NCI-H2029 (cell line): ENCODE measurements at regions not wholly inside any gene's neighbourhood (a gene's known extent, or its start where the extent isn't known, plus 50 kb on each side); places are given as distances from the start of the nearest gene placed in this dataset.

ENCODE experiments used
- DNase-seq: peaks from one replicate; lab custom pipeline; 2025; lab: John Stamatoyannopoulos, UW

DNA sequence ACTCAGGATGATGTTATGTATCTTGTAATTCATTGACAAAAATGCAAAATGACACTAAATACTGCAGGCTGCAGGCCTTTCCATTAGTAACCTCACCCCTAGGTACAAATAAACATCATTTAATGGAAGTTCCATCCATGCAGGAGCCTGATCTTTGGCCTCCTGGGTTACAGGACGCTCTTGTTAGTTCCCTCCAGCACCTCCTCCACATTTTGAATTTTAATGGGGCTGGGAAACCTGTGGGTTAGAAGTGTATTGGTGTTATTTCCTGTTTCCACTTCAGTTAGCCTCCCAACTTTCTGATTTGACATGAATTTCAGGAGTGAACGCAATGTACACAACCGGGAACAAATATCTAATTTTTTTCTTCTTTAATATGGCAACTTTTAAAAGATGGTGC, 237.1 kb upstream of the ARGLU1 start:
- no peak for DNase-seq

DNA sequence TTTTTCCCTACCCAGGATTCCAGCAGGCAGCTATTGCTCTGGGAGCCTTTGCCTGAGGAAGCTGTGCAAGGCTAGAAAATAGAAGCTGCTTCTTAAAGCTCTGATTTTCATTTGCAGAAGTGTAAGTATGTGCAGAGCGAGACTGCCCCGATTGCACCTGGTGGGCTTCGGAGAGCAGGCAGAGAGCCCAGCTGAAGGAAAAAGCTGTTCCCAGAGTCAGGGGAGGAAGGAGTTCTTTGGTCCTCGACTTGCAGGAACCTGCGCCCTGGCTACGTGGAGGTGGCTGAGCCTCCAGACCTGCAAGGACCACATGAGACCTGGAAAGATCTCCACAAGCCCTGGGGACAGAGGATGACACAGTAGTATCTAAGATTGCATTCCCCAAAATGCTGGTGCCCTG, 235.0 kb upstream of the ARGLU1 start:
- DNase-seq, result no peak

GRCh38 chr13:106799781-106800335, 231.9 kb upstream of the ARGLU1 start:
- no peak for DNase-seq

DNA sequence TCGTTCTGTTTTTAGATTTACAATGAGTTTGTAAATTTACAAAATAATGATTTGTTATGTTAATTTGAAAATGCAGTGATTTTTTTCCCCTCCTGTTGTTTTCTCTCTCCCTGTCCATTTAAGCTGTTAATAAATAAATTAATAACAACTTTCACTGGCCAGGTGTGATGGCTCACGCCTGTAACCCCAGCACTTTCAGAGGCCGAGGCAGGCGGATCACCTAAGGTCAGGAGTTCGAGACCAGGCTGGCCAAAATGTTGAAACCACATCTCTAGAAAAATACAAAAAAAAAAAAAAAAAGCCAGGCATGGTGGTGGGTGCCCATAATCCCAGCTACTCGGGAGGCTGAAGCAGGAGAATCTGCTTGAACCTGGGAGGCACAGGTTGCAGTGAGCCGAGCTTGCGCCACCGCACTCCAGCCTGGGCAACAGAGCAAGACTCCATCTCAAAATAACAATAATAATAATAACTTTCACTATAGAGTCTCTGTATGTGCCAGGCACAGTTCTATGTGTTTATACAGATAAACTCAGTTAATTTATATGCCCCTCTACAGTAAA, 229.2 kb upstream of the ARGLU1 start:
- no peak for DNase-seq

- peak; percentile 30 for DNase-seq
Measured at GRCh38 chr13:106796280-106797047, 228.5 kb upstream of the ARGLU1 start.

- no peak for DNase-seq
Measured at GRCh38 chr13:106795847-106796246, 227.9 kb upstream of the ARGLU1 start.

DNA sequence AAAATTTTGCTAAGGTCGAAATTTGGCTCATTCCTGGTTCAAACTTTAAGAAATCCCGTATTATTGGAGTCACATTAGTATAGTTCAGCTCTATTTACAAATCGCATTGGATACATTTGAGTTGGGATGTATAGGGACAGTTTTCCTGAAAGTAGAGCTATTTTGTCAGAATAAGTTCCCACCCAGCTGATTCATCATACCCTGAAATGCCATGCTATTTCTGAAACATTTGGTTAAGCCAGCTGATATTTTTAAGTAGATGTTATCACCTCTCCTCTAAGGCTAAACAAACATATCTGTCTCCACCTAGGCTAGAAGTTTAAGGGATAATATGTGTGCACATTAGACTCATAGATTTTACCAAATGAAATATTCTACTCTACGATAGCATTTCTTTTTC, 226.2 kb upstream of the ARGLU1 start:
- DNase-seq, result no peak

GRCh38 chr13:106789911-106790310, 222.0 kb upstream of the ARGLU1 start:
- DNase-seq, result no peak

DNA sequence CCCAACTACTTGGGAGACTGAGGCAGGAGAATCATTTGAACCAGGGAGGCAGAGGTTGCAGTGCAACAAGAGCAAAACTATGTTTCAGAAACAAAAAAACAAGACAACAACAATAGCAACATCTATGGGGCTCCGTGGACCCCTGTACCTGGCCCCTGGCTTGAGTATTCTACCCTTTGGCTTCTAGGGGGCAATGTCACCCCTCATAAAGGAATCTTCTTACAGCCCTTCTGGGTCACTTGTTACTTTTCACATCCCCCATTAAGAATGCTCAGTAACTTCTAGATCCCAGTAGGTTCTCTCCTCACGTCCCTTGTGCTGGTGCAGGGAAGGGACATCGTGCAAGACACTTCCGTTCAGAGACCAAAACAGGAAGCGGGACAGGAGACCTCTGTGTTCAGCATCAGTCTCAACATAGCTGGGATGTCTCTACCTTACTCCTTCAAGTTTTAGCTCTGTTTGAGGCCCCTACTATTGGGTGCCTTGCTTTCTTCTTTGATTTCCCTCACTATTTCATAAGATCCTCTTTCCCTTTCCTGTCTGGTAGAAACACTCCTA, 218.1 kb upstream of the ARGLU1 start:
- DNase-seq, result no peak

DNA sequence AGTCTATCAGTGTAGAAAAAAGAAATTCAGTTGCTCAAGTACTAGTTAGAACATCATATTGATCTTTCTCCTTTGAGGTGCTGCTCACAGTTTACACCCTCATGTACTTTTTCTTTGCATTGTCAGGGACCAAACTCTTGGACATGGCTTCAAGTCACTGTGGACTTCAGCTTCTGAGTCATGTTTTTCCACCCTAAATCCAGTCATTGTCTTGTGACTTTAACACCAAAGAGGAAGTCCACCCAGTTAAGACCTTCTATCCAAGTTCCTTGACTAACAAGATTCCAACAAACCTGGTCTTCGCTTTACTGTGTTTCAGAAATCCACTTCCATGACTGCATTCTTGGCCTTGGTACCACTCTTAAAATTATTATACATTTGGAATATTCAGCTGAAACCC, 206.7 kb upstream of the ARGLU1 start:
- DNase-seq, result no peak

- DNase-seq, result no peak
Measured at GRCh38 chr13:106772006-106772601, 204.2 kb upstream of the ARGLU1 start.

DNA sequence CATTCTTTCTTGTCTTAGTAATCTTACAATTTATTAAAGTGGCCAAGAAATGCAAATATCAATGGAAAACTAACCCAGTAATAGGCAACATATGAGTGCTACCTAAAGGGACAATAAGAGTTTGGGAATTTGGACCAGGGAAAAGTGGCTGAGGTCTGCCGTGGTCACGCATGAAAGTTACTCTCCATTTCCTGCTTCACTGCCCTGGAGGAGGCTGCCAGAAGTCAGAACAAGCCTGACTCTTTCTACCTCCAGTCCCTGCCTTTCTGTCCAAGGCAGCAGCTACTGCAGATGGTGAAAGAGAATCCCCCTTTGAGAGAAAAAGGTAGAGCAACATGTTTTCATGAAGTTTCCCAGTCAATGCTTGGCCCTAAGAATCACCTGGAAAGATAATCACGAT, 201.1 kb upstream of the ARGLU1 start:
- DNase-seq, result no peak

DNA sequence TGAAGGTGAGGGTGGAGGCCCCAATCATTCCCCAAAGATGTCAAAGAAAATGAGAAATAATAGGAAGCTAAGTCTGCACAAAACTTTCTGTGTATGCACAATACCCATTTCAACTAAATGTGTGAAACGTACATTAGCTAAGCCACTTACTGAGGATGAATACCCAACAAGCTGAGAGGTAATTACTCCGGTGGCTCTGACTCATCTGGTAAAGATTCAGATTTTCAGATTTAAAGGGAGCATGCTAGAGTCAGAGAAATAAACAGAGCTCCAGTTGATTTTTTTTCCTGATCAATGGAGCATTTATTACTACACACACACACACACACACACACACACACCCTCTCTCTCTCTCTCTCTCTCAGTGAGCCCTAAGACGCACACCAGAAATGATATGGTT, 194.8 kb upstream of the ARGLU1 start:
- no peak for DNase-seq

- DNase-seq, result no peak
Measured at GRCh38 chr13:106756446-106756845, 188.5 kb upstream of the ARGLU1 start.

DNA sequence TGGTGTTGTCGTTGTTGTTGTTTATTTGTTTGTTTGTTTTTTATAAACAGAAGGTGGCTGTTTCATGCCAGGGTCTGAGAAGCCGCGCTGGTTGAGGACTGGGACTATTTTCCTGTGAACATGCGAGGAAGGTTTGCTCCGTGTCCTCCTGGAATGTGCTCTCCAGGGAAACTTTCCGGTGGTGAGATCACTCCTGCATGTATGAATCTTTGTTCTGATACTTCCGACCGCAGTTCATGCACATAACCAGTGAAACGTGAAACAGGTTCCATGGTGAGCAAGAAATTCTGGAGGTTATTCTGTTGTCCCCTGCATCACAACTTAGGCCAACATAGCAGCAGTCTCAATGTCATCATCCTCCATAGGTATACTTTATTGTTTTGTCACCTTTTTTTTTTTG, 187.6 kb upstream of the ARGLU1 start:
- DNase-seq, result no peak

DNA sequence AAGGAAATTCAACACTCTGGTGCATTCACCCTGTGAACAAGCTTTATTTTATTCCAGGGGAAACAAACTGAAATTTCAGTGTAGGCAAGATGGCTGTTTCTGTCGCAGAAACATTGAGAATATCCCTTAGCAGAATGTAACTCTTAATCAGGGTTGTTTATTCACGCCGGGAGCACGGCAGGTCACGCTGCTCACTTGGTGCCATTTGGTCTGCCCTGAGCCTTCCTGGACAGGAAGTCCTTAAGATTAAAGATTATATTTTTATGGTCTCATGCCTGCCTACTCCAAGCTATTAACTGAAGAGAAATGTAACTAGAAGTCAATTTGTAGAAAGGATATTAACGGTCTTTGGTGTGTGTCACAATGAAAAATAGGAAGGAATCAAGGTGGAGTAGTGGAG, 185.3 kb upstream of the ARGLU1 start:
- DNase-seq, result no peak

GRCh38 chr13:106752584-106753170, 184.7 kb upstream of the ARGLU1 start:
- no peak for DNase-seq

GRCh38 chr13:106748785-106749184, 180.8 kb upstream of the ARGLU1 start:
- DNase-seq, result no peak

DNA sequence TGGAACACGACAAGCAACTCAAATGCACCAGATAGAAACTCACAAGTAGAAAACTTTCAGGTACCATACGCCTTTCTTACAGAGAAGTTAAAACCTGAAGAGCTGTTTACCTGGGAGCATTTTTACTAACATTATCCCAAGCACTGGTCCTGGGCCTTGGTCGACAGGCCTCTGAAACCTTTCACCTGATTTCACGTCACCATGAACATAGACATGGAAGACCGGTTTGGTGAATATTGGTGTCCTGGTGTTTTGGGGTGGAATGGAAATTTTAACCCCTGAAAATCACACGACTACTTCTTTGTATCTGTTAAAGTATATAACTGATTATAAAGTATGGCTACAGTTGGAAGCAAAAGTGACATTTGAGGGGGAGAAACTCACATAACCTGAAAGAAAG, 176.6 kb upstream of the ARGLU1 start:
- no peak for DNase-seq

DNA sequence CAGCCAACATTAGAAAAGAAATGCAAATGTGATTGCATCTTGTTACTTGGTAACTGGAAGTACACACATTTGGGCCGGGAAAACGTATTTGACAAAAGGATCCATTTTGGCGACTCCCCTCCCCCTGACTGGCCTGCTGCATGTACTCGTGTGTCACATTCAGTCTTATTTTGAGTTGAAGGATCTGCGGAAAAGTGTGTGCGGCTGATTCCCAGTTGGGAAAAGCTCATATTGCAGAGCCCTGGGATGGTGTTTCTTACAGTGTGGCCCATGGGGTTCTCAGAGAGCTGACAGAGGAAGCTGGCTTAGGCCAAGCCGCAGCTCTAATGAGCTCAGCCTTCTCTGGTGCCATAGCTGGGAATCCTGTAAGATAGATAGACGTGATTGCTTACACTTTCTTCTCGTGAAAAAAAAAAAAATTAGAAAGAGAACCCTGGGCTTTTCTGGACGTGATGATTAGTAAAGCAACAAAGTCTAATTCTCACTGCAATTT, 170.3 kb upstream of the ARGLU1 start:
- no peak for DNase-seq

DNA sequence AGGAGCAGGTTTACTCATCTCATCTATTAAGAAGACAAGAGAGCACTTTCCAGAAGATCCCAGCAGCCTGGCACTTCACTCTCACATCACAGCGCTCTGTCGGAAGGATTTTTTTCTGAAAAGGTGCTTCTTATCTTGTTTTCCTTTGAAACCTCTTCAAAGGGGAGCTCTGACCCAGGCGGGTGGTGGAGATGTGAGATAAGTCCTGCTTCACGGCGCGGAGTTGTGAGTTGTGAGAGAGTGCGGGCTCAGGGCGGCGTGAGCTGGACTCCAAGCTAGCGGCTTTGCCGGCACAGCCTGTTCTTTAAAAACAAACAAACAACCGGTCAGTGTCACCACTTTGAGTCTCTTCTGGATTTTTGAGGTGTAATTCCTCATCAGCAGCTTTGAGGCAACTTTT, 169.0 kb upstream of the ARGLU1 start:
- DNase-seq, result no peak

- DNase-seq, result no peak
Measured at GRCh38 chr13:106734198-106734597, 166.3 kb upstream of the ARGLU1 start.
